GM19239 (cell line): ENCODE measurements at regions not wholly inside any gene's neighbourhood (a gene's known extent, or its start where the extent isn't known, plus 50 kb on each side); places are given as distances from the start of the nearest gene placed in this dataset.

Experiments used
- DNase-seq: peaks from one replicate; pipeline ENCODE4 v3.0.0; 2011; ENCODE audit warnings: low spot score; ENCODE audit not compliant: insufficient read length
- FAIRE-seq: peaks from 2 replicates; lab custom pipeline; 2011; peaks lifted over from hg19 to GRCh38; lab: Jason Lieb, UNC

- FAIRE-seq, result no peak
- no peak for DNase-seq
These were observed 524.8 kb upstream of the DSEL start for GRCh38 chr18:68041327-68041726.

GRCh38 chr18:68040198-68040597 lies 523.7 kb upstream of the DSEL start:
- DNase-seq, result no peak
- FAIRE-seq, result no peak

- no peak for DNase-seq
- FAIRE-seq, result no peak
These were observed 519.4 kb upstream of the DSEL start for GRCh38 chr18:68035774-68036522.

GRCh38 chr18:68034296-68034695 lies 517.8 kb upstream of the DSEL start:
- FAIRE-seq, result no peak
- no peak for DNase-seq

- DNase-seq, result no peak
- FAIRE-seq, result no peak
These were observed 516.9 kb upstream of the DSEL start for GRCh38 chr18:68033466-68033865.

- DNase-seq, result no peak
- no peak for FAIRE-seq
These were observed 508.2 kb upstream of the DSEL start for GRCh38 chr18:68024716-68025115.

- DNase-seq, result no peak
- FAIRE-seq, result no peak
These were observed 500.9 kb upstream of the DSEL start for GRCh38 chr18:68017385-68017784.

GRCh38 chr18:67997496-67997895 lies 481.0 kb upstream of the DSEL start:
- DNase-seq (no peak), FAIRE-seq (no peak)

GRCh38 chr18:67995769-67996168 lies 479.2 kb upstream of the DSEL start:
- DNase-seq (no peak), FAIRE-seq (no peak)

GRCh38 chr18:67980241-67980640 lies 463.7 kb upstream of the DSEL start:
- DNase-seq (no peak), FAIRE-seq (no peak)

GRCh38 chr18:67977067-67977616 lies 460.6 kb upstream of the DSEL start:
- no peak for FAIRE-seq
- DNase-seq, result no peak

GRCh38 chr18:67973916-67974315 lies 457.4 kb upstream of the DSEL start:
- DNase-seq (no peak), FAIRE-seq (no peak)

GRCh38 chr18:67969458-67969857 lies 452.9 kb upstream of the DSEL start:
- DNase-seq (no peak), FAIRE-seq (no peak)

- no peak for DNase-seq
- FAIRE-seq, result no peak
These were observed 449.7 kb upstream of the DSEL start for GRCh38 chr18:67966224-67966623.

- FAIRE-seq (no peak), DNase-seq (no peak)
These were observed 447.9 kb upstream of the DSEL start for GRCh38 chr18:67964462-67964861.

GRCh38 chr18:67961701-67962440 lies 445.4 kb upstream of the DSEL start:
- DNase-seq (no peak), FAIRE-seq (no peak)

GRCh38 chr18:67957684-67958083 lies 441.2 kb upstream of the DSEL start:
- no peak for DNase-seq
- no peak for FAIRE-seq

GRCh38 chr18:67954594-67954993 lies 438.1 kb upstream of the DSEL start:
- FAIRE-seq, result no peak
- DNase-seq, result no peak

GRCh38 chr18:67951137-67951536 lies 434.6 kb upstream of the DSEL start:
- no peak for FAIRE-seq
- DNase-seq, result no peak

GRCh38 chr18:67938660-67939059 lies 422.1 kb upstream of the DSEL start:
- no peak for FAIRE-seq
- no peak for DNase-seq

- DNase-seq (no peak), FAIRE-seq (no peak)
These were observed 419.1 kb upstream of the DSEL start for GRCh38 chr18:67935638-67936037.
